GM12878 (cell line): ENCODE measurements at regions not wholly inside any gene's neighbourhood (a gene's known extent, or its start where the extent isn't known, plus 50 kb on each side); places are given as distances from the start of the nearest gene placed in this dataset.

ENCODE experiments used
- ASH2L ChIP-seq: fragments of 300-600, 200-600 bp; sonication (generic); IDR thresholded peaks from 2 replicates; pipeline ENCODE4 v1.6.1; 2017; ENCODE audit warnings: low read depth, mild to moderate bottlenecking, borderline replicate concordance
- EZH2 ChIP-seq: IDR thresholded peaks from 2 replicates; pipeline ENCODE4 v1.6.1; 2012; ENCODE audit warnings: low read depth, mild to moderate bottlenecking, control low read depth, inconsistent platforms, low read length, borderline replicate concordance; ENCODE audit not compliant: control insufficient read depth
- FOS ChIP-seq: IDR thresholded peaks from 3 replicates; pipeline ENCODE4 v1.6.1; 2011; ENCODE audit warnings: borderline replicate concordance; ENCODE audit not compliant: insufficient read length; ENCODE audit errors: extremely low read depth
- JUNB ChIP-seq: IDR thresholded peaks from 2 replicates; pipeline ENCODE4 v1.6.1; 2016; ENCODE audit warnings: antibody characterized with exemption, mild to moderate bottlenecking

- no peak for TF ChIP-seq FOS
- TF ChIP-seq EZH2 = no peak
- TF ChIP-seq ASH2L = no peak
- TF ChIP-seq JUNB = no peak
Measured at GRCh38 chr4:153084224-153084979, 119.8 kb upstream of the TRIM2 start.
